Retinal pigment epithelial cell (primary cell): ENCODE measurements at regions not wholly inside any gene's neighbourhood (a gene's known extent, or its start where the extent isn't known, plus 50 kb on each side); places are given as distances from the start of the nearest gene placed in this dataset.
A peak's percentile ranks its signal among the peaks of the same experiment; 100 is the strongest.

Source experiments
- DNase-seq: peaks from one replicate; pipeline ENCODE4 v3.0.0-alpha.2; 2010; ENCODE audit warnings: low read depth
- H3K4me3 ChIP-seq: 2 replicates; pipeline ENCODE4 v1.5.1; 2011; ENCODE audit warnings: mild to moderate bottlenecking, low read length, control low read depth, moderate library complexity
- TF ChIP-seq, protein P1 (sequence below): conservative IDR thresholded peaks from 2 replicates; pipeline ENCODE4 v1.5.1; 2011; ENCODE audit warnings: low read depth, low read length, control low read depth, inconsistent platforms

DNA sequence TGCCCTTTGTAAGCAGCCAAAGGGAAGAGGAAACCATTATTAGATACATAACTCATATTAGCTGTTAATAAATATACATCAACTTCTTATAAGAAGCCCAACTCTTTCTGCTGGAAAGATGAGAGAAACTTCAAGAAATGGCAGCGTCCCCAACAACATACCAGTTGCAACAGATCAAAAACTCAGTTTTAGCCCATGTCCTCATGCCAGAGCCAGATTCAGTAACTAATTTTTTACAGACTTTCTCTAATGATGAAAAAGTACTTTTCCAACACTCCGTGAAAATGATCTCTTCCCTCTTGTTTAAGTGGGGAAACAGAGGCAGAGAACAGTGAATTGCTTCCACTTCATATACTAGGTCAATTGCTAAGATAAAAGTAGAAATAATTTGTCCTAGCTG is 206.8 kb upstream of the NUDT4 start:
- TF ChIP-seq, protein P1, sequence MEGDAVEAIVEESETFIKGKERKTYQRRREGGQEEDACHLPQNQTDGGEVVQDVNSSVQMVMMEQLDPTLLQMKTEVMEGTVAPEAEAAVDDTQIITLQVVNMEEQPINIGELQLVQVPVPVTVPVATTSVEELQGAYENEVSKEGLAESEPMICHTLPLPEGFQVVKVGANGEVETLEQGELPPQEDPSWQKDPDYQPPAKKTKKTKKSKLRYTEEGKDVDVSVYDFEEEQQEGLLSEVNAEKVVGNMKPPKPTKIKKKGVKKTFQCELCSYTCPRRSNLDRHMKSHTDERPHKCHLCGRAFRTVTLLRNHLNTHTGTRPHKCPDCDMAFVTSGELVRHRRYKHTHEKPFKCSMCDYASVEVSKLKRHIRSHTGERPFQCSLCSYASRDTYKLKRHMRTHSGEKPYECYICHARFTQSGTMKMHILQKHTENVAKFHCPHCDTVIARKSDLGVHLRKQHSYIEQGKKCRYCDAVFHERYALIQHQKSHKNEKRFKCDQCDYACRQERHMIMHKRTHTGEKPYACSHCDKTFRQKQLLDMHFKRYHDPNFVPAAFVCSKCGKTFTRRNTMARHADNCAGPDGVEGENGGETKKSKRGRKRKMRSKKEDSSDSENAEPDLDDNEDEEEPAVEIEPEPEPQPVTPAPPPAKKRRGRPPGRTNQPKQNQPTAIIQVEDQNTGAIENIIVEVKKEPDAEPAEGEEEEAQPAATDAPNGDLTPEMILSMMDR = no peak
- no peak for DNase-seq
- H3K4me3 ChIP-seq = no peak overlapping the region

DNA sequence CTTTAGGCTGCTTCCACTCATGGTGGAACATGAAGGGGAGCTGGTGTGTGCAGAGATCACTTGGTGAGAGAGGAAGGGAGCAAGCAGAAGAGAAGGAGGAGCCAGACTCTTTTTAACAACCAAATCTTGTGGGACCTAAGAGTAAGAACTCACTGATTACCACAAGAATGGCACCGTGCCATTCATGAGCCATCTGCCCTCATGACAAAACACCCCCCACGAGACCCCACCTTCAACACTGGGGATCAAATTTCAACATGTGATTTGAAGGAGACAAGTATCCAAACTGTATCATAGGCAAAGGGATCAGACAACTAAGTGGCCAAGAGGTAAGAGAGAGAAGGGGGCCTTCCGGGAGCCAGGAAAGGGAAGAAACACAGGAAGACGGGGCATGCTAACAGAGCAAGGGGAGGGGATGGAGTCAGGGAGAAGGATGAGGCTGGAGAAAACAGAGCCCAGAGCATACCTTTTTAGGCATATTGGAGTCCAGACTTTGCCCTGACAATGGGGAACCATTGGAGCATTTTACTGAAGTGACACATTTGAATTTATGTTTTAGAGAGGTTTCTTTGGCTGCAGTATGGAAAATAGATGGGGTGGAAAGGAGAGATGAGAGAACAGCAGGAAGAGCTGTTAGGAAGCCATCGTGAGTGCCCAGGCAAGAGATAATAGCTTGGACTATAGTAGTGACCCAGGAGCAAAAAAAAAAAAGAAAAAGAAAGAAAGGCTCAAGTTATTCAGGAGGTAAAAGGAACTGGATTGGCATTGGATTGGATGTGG is 204.4 kb upstream of the NUDT4 start:
- DNase-seq = no peak
- no peak overlapping the region for H3K4me3 ChIP-seq
- TF ChIP-seq, protein P1 = no peak

DNA sequence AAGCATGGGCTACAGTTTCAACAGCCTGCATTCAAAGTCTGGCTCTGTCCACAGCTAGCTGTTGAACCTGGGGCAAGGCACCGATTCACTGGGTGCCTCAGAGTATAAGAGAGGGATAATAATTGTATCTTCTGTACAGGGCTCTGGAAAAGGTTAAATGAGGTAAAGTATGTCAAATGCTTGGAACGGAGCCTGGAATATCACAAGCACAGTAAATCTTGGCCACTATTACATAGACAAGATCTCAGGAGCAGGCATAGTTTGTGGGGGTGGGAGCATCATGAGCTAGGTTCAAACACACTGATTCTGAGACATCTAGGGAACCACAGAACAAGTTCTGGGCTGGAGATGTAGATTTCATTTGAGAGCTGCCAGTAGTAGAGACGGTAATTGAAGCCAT is 203.7 kb upstream of the NUDT4 start:
- no peak overlapping the region for H3K4me3 ChIP-seq
- peak; percentile 95 for DNase-seq
- TF ChIP-seq, protein P1 = no peak

DNA sequence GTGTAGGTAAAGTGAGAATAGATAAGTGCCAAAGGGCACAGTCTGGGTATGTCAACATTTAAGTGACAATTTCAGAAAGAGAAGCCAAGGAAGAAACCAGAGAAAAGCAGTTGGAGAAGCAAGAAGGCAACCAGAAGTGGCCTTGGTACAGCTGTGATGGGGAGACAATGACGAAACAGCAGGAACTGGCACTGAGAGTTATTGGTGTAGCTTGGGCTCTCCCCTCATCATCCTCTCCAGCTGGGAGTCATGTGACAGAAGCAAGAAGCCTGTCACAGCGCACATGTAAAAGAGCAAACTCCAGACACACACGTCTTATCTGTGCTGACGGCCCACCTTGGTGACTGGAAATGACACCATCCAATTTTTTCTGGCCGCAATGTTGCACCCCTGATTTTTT is 203.3 kb upstream of the NUDT4 start:
- TF ChIP-seq, protein P1 = no peak
- DNase-seq = no peak
- no peak overlapping the region for H3K4me3 ChIP-seq

DNA sequence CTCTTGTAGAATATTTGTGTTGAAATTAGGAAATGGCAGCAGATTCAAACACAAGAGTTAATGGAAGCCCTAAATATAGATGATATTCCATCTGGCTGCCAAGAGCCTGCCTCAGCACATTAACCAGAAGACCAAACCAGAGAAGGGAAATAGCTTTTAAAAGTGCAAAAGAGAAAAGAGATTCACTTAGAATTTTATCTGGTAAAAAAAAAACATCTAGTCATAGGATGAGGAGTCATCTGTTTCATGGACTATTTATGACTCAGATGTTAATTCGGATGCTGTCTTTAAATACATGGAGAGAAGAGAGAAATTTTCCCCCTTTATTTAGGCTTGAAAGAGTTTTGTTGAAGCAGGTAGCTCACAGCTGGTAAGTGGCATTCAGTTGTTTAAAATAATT is 201.6 kb upstream of the NUDT4 start:
- no peak for DNase-seq
- TF ChIP-seq, protein P1 = no peak
- no peak overlapping the region for H3K4me3 ChIP-seq

DNA sequence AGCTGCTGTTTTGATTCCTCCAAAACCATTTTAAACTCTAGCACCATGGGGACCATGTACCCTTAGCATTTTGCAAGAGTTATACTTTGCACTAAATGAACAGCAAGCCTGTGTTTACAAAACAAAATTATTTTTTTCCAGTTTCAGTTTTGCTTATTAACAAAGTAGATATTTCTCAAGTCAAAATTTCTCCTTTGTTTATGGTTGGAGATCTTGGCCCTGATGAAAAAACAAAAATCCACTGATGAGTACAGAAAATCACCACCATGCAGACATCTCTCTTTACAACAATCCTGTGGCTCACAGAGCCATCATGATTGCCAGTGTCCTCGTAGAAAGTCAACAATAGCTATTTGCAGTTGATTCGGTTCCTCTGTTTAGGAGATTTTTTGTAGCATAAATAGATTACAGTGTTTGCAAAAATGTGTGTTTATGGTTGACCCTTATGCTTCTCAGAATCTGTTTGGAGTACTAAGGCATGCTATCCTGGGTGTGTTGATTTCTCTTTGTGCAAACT is 201.1 kb upstream of the NUDT4 start:
- no peak for DNase-seq
- TF ChIP-seq, protein P1 = no peak
- no peak overlapping the region for H3K4me3 ChIP-seq
